Umbilical cord (tissue), 1 donor: ENCODE measurements at regions not wholly inside any gene's neighbourhood (a gene's known extent, or its start where the extent isn't known, plus 50 kb on each side); places are given as distances from the start of the nearest gene placed in this dataset.
"Not testable (repeated sequence)": the region's sequence is repeated elsewhere in the genome, so short reads cannot be mapped to it uniquely, and the experiment has no call there.

ENCODE experiments used
- DNase-seq: peaks from one replicate; pipeline ENCODE4 v3.0.0-alpha.2; 2015; ENCODE audit warnings: low spot score

GRCh38 chr4:82181789-82182188, 192.0 kb downstream of the HNRNPD start:
- DNase-seq: no peak

DNA sequence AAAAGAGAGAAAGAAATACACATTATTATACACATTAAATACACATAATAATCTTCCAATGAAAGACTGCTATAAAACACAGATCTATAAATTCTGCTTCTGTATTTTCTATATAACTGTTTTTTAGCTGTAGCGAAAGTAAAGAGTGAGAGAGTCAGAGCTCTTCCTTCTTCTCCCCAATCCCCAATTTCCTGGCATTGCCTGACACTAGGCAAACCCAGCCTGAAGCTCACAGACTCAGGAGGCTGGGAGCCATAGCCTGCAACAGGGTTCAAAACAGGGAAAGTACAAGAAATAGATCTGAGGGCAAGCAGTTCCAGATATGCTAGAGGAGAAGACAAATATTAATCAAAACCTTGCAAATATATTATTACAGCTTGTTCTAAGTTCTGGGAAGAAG, 201.6 kb downstream of the HNRNPD start:
- DNase-seq: no peak

DNA sequence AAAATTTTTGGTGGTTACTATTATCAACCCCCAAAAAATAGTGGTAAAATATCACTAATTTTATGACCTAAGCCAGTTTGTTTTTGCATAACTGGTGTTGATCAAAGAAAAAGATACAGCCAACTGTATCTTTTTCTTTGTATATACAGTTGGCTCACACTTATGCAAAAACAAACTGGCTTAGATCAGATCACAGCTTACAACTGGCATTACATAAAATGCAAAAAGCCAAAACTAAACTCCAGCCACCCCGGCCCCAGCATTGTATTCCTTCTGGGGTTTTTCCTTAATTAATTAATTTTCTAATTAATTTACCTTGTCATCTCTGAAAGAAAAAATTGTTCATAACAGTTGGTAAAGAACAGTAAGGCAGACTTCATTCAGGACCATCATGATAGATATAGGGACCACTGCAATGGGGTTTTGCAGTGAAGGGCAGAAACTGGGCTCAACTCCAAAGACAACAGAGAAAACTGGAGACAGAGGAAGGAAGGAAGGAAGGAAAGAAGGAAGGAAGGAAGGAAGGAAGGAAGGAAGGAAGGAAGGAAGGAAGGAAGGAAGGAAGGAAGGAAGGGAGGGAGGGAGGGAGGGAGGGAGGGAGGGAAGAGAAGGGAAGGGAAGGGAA, 202.1 kb downstream of the HNRNPD start:
- DNase-seq: no peak

- DNase-seq: no peak
Measured at GRCh38 chr4:82149750-82150149, 224.0 kb downstream of the HNRNPD start.

DNA sequence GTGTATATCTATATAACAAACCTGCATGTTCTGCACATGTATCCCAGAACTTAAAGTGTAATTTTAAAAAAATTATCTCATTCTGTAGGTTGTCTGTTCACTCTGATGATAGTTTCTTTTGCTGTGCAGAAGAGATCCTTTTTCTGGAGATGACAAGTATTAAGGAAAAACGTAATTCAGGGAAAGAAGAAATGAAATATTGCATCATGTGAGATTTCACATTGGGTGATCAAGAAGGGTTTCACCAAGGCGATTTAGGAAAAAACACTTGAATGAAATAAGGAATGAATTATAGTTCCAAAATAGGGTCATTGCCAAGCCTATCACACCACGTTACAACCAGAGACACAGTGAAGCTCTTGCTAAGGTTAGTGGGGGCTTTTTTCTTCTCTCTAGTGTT, 227.9 kb downstream of the HNRNPD start:
- DNase-seq: no peak

DNA sequence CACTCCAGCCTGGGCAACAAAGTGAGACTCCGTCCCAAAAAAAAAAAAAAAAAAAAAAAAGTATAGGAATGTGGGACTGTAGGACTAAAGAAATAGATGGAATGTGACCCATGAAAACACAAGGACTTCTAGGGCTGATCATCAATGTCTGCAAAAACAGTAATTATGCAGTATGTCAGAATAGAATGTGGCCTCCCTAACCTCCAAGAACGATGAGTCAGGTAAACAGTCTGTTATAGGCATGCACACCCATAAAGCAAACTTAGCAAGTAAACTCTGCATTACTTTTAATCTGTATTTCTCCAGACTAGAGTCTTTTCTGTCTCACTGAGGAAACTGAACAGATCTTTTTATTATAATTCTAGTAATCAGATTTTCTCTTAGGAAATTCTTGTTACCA, 233.4 kb downstream of the HNRNPD start:
- no peak for DNase-seq

DNA sequence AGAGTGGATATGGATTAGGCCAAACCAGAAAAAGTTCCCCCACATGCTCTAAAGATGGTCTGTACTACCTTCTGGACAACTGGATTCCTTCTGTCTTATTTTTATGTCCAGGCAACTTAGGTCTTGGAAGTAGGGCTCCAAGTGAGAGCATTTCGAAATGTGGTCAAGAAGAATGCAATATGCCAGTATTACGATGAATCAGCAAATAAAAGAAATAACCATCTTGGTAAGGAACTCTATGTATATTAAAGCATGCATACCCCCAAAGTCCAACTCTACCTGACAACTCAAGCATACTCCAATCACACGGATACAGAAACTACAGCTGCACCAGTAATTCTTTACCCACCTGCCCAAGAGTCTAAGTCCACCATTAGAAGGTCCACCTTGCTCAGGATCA, 234.5 kb downstream of the HNRNPD start:
- DNase-seq: no peak

GRCh38 chr4:82138374-82138773, 235.4 kb downstream of the HNRNPD start:
- DNase-seq: no peak

DNA sequence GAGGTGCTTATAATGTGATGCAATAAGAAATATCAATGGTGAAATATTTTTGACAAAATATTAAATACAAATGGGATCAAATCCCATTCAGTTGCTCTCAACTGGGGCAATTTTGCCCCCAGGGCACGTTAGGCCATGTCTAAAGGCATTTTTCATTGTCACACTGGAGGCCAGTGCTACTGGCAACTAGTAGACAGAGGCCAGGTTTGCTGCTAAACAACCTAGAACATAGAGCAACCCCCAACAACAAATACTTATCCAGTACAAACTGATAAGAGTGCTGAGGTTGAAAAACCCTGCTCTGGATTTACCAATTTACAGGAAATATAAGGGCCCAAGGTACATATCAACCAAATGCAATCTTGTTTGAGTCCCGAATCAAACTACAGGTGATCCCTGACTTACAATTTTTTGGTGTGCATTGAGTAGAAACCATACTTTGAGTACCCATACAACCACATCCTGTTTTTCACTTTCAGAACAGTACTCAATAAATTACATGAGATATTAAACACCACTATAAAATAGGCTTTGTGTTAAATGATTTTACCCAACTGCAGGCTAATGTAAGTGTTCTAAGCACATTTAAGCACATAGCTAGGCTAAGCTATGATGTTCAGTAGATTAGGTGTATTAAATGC, 237.5 kb downstream of the HNRNPD start:
- no peak for DNase-seq

DNA sequence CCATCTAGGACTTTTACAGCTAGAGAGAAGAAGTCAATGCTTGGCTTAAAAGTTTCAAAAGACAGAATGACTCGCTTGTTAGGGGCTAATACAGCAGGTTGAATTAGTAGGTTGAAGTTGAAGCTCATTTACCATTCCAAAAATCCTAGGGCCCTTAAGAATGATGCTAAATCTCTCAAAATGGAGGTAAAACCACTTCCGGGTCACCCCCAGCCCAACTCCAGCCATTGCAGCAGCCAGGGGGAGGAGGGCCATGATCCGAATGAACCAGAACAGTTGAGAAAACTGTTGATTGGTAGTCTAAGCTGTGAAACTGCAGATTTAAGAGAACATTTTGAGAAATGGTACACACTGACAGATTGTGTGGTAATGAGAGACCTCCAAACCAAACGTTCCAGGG, 245.4 kb downstream of the HNRNPD start:
- DNase-seq: no peak

DNA sequence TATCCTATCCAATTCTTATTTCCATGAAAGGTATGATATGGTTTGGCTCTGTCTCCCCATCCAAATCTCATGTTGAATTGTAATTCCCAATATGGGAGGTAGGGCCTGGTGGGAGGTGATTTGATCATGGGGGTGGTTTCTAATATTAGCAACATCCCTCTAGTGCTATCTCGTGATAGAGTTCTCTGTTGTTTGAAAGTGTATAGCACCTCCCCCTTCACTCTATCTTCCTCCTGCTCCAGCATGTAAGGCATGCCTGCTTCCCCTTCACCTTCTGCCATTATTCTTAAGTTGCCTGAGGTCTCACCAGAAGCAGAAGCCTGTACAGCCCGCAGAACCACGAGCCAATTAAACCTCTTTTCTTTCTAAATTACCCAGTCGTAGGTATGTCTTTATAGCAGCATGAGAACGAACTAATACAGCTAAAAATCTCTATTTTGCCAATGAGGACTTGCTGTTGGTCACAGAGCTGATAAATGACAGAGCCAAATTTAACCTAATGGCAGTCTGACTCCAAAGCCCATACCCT, 247.2 kb downstream of the HNRNPD start:
- DNase-seq: no peak

DNA sequence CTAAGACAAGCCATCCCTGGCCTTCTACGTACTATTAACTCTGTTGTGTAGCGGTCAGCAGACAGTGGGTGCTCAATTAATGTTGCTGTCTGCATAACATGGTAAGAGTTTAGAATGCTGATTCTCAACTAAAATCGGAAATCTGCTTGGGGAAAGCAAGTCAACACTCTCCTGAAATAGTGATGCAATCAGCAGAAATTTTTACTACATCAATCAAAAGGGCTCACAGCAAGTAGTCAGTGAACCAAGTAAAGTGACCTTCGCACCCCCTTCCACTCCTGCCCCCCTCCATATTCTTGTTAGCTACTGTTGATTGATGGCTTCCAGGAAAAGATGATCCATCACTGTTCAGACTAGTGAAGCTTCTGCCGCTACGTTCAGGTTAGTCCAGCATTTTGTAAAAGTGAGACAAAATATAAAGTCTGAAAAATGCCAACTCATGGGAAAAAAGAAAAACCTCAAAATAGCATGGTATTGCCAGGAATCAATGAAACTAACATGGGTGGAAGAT, 247.9 kb downstream of the HNRNPD start:
- DNase-seq: no peak

DNA sequence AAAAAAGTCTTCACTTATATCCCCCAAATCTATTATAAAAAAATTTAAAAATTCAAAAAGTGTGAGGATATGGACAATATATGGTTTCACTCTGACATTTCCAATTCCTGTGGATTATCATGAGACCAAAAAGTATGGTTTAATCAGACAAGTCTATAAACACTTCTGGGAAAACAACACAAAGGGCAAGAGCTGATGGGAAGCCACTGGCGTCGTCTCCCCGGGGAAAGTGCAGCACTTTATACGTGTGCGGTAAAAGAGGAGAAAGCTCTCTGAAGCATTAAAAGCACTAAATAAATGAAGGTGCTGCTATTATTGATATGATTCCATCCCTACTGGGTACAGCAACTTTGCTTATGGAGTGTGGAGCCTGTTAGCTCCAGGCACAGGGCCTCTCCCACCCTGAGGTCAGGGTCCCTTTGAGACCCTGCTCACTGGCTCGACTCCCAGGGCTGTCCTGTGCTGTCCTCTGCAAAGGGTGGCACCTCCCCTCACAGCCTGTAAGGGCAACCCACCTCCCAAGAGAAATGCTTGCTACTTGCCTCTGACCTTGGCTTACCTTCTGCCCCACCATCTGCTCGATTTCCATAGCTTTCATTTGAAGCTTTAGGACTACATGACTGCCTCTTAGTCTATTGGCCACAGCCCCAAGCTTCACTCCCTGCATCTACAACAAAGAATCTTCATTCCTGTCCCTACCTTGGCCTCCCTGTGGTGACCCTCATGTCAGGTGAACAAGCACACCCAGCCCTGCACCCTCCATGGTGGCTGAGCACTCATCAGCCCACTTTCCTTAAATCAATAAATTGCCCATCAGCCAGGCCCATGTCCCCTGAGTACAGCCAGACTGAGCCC, 248.6 kb downstream of the HNRNPD start:
- DNase-seq: no peak

DNA sequence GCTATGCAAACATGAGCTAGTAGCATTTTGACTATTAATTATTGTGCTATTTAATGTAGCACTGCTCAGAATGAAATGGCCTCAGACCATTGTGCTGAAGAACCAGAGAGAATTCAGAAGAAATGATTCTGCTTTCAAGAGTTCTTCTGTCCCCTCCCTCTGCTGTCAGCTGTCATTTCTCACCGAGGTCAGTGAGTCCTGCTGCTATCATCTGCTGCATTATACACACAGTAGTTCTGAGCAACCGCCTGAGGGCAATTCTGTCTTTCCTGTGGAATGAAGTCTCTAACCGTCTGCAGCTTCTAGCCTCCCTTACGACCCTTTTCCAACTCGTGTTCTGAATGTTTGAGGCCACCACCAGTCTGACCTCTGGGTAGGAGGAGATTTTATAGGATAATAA, 249.4 kb downstream of the HNRNPD start:
- DNase-seq: no peak

- DNase-seq: no peak
Measured at GRCh38 chr4:82123934-82124333, 249.9 kb downstream of the HNRNPD start.

GRCh38 chr4:82115183-82115582, 258.6 kb downstream of the HNRNPD start:
- not testable (repeated sequence) for DNase-seq

- no peak for DNase-seq
Measured at GRCh38 chr4:82108506-82108905, 265.3 kb downstream of the HNRNPD start.

GRCh38 chr4:82104578-82104977, 269.2 kb downstream of the HNRNPD start:
- no peak for DNase-seq

DNA sequence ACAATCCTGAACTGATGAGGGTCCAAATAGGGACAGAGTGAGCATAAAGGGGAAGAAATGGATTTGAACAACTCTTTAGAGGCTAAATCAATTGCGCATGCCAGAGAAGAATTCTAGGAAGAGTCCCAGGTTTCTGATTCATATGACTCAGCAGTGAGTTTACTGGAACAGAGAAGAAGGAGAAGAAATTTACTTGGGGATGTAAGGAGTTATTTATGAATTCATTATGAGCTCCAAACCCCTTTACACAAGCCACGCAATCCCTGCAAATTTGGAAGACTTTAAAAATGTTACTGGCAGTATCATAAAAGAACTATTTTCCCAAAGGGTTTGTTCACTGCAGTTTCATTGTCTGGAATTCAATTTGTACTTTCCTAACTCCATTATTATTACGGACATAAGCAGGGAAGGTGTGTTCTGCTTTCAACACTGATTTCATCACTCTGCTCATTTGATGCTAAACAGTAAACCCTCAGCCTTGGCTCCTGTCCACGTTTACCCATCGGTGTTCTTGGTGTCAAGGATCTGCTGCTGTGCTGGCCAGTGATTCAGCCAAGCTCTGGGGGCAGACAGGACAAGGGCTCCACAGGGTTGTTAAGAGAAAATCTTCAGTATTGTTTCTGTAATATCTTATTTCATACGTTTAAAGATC, 273.7 kb downstream of the HNRNPD start:
- DNase-seq: no peak

DNA sequence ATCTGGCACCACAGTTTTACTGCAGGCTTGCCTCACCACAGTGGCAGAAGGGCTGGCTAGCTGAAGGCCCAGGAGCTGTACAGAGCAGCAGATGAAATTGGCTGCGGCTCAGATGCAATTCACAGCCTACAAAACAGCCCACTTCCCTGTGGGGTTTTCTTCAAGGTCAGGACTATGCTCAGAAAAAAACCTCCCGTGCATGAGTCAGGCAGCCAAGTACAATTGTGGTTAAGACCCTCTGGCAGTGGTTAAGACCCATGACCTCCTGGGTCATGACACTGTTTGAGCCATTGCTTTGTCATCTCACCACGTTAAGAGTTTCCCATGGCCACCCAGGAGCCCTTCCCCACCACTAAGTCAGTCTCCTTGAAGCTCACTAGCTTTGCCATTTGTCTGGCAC, 276.3 kb downstream of the HNRNPD start:
- DNase-seq: no peak

- no peak for DNase-seq
Measured at GRCh38 chr4:82090717-82091116, 283.1 kb downstream of the HNRNPD start.

GRCh38 chr4:82084747-82085146, 289.0 kb downstream of the HNRNPD start:
- no peak for DNase-seq
